ENCODE measurements at regions not wholly inside any gene's neighbourhood (a gene's known extent, or its start where the extent isn't known, plus 50 kb on each side); places are given as distances from the start of the nearest gene placed in this dataset.

GRCh38 chr1:185446131-185446530 lies 129.1 kb upstream of the IVNS1ABP start:
- no peak overlapping the region for H3K9ac ChIP-seq (ENCODE audit: low read depth in 1 of 2, low read length in 2 of 2)
- peaks cover 7 to 23% of the 10 kb centered on the region in 2 donors for H3K4me1 ChIP-seq (ENCODE audit: control insufficient read depth in 1 of 2, insufficient read depth in 2 of 2, low read length in 2 of 2)
- no peaks in the 10 kb centered on the region for H3K9me3 ChIP-seq (ENCODE audit: control insufficient read depth in 1 of 2, low read length in 2 of 2)
- no peaks in the 10 kb centered on the region for H3K36me3 ChIP-seq (ENCODE audit: control insufficient read depth in 1 of 2, insufficient read depth in 2 of 2, low read length in 2 of 2)
- H3K27ac ChIP-seq (ENCODE audit: low read depth, low read length) = no peak overlapping the region
- H3K4me3 ChIP-seq (ENCODE audit: low read depth in 1 of 2, low read length in 2 of 2) = no peak overlapping the region
- H3K27me3 ChIP-seq (ENCODE audit: control insufficient read depth in 1 of 2, insufficient read depth in 2 of 2, low read length in 2 of 2) = no peaks in the 10 kb centered on the region

DNA sequence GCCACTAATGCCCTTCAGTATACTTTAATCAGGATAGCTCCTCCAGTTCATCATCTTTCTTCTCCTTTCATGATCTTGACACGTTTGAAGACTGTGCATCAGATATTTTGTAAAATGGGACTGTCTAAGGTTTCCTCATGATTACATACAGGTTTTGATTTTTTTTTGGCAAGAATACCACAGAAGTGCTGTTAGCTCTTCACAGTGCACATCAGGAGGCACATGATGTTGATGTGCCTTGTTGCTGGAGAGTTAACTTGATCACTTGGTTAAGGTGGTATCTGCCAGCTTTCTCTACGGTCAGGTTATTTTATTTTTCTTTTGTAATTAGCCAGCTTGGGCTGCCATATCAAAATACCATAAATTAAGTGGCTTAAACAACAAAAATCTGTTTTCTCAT lies 128.6 kb upstream of the IVNS1ABP start:
- H3K4me1 ChIP-seq (ENCODE audit: control insufficient read depth in 1 of 2, insufficient read depth in 2 of 2, low read length in 2 of 2) = peaks cover 5 to 20% of the 10 kb centered on the region in 2 donors
- H3K27ac ChIP-seq (ENCODE audit: low read depth, low read length) = no peak overlapping the region
- no peak overlapping the region for H3K4me3 ChIP-seq (ENCODE audit: low read depth in 1 of 2, low read length in 2 of 2)

GRCh38 chr1:185444676-185445075 lies 127.6 kb upstream of the IVNS1ABP start:
- Histone ChIP-seq H3K4me3 (ENCODE audit: low read depth in 1 of 2, low read length in 2 of 2) (no peak overlapping the region), H3K4me1 (ENCODE audit: control insufficient read depth in 1 of 2, insufficient read depth in 2 of 2, low read length in 2 of 2) (peaks cover 2 to 20% of the 10 kb centered on the region in 2 donors), H3K27ac (ENCODE audit: low read depth, low read length) (no peak overlapping the region), H3K9me3 (ENCODE audit: control insufficient read depth in 1 of 2, low read length in 2 of 2) (no peaks in the 10 kb centered on the region), H3K9ac (ENCODE audit: low read depth in 1 of 2, low read length in 2 of 2) (no peak overlapping the region), H3K27me3 (ENCODE audit: control insufficient read depth in 1 of 2, insufficient read depth in 2 of 2, low read length in 2 of 2) (no peaks in the 10 kb centered on the region), H3K36me3 (ENCODE audit: control insufficient read depth in 1 of 2, insufficient read depth in 2 of 2, low read length in 2 of 2) (no peaks in the 10 kb centered on the region)

More for the DNA sequence above, 128.6 kb upstream of the IVNS1ABP start:
- Histone ChIP-seq H3K9ac (ENCODE audit: low read depth in 1 of 2, low read length in 2 of 2) (no peak overlapping the region), H3K36me3 (ENCODE audit: control insufficient read depth in 1 of 2, insufficient read depth in 2 of 2, low read length in 2 of 2) (no peaks in the 10 kb centered on the region), H3K27me3 (ENCODE audit: control insufficient read depth in 1 of 2, insufficient read depth in 2 of 2, low read length in 2 of 2) (no peaks in the 10 kb centered on the region), H3K9me3 (ENCODE audit: control insufficient read depth in 1 of 2, low read length in 2 of 2) (no peaks in the 10 kb centered on the region)

DNA sequence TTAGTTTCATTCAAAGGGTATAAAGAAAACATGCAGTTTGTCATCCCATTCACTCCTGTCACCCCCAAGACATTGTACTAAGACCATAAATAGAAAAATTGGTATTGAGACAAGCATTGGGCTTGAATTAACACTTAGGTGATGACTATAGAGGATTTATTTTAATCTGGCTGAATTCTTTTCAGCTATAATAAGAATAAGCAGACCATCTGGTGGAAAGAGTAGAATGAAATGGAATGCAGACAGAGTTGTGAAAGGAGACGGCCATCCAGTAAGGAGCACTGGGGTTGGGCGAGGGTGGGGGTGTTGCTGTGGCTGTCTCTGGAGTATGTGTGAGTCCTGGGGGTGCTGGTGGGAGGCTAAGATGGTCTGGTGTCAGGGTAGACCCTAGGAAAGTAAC lies 125.0 kb upstream of the IVNS1ABP start:
- Histone ChIP-seq H3K27ac (ENCODE audit: low read depth, low read length) (no peak overlapping the region), H3K36me3 (ENCODE audit: control insufficient read depth in 1 of 2, insufficient read depth in 2 of 2, low read length in 2 of 2) (no peaks in the 10 kb centered on the region), H3K4me1 (ENCODE audit: control insufficient read depth in 1 of 2, insufficient read depth in 2 of 2, low read length in 2 of 2) (peaks cover 2 to 14% of the 10 kb centered on the region in 2 donors), H3K9ac (ENCODE audit: low read depth in 1 of 2, low read length in 2 of 2) (no peak overlapping the region), H3K9me3 (ENCODE audit: control insufficient read depth in 1 of 2, low read length in 2 of 2) (no peaks in the 10 kb centered on the region), H3K27me3 (ENCODE audit: control insufficient read depth in 1 of 2, insufficient read depth in 2 of 2, low read length in 2 of 2) (no peaks in the 10 kb centered on the region), H3K4me3 (ENCODE audit: low read depth in 1 of 2, low read length in 2 of 2) (no peak overlapping the region)

DNA sequence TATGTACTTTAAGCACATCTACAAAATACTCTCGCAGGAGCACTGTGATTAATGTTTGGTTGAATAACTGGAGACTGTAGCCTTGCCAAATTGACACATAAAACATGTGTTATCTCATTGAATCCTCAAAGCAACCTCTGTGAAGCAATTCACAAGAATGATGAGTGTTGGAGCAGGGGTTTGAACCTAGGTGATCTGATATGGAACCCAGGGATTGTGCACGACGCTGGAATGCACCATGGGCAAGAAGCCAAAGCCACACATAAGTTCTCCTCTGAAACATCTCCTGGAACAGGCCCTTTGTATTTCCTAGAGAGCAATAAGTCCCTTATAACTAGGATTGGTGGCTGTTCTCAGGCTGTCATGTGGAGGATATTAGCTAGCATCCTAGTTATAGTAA lies 124.6 kb upstream of the IVNS1ABP start:
- Histone ChIP-seq H3K9ac (ENCODE audit: low read depth in 1 of 2, low read length in 2 of 2) (no peak overlapping the region), H3K27me3 (ENCODE audit: control insufficient read depth in 1 of 2, insufficient read depth in 2 of 2, low read length in 2 of 2) (no peaks in the 10 kb centered on the region), H3K27ac (ENCODE audit: low read depth, low read length) (no peak overlapping the region), H3K36me3 (ENCODE audit: control insufficient read depth in 1 of 2, insufficient read depth in 2 of 2, low read length in 2 of 2) (no peaks in the 10 kb centered on the region), H3K9me3 (ENCODE audit: control insufficient read depth in 1 of 2, low read length in 2 of 2) (no peaks in the 10 kb centered on the region), H3K4me1 (ENCODE audit: control insufficient read depth in 1 of 2, insufficient read depth in 2 of 2, low read length in 2 of 2) (peaks cover 2 to 14% of the 10 kb centered on the region in 2 donors), H3K4me3 (ENCODE audit: low read depth in 1 of 2, low read length in 2 of 2) (no peak overlapping the region)

DNA sequence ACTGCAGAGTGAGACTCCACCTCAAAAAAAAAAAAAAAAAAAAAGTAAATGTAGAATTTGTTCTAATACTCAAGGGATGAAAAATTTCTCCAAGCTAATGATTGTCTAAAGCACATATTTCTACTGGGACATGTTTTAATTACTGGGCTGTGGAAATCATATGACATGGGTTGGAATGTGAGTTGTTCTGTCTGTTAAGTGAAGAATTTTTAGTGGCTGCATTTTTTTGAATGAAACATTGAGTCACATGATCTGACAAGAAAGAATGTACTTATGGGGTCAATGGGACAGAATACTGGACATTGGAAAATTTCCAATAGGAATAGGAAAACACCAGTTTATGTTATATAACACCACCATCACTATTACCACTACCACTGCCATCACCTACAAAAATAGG lies 123.8 kb upstream of the IVNS1ABP start:
- no peak overlapping the region for H3K4me3 ChIP-seq (ENCODE audit: low read depth in 1 of 2, low read length in 2 of 2)
- H3K9ac ChIP-seq (ENCODE audit: low read depth in 1 of 2, low read length in 2 of 2) = no peak overlapping the region
- no peaks in the 10 kb centered on the region for H3K27me3 ChIP-seq (ENCODE audit: control insufficient read depth in 1 of 2, insufficient read depth in 2 of 2, low read length in 2 of 2)
- H3K27ac ChIP-seq (ENCODE audit: low read depth, low read length) = no peak overlapping the region
- no peaks in the 10 kb centered on the region for H3K9me3 ChIP-seq (ENCODE audit: control insufficient read depth in 1 of 2, low read length in 2 of 2)
- no peaks in the 10 kb centered on the region for H3K36me3 ChIP-seq (ENCODE audit: control insufficient read depth in 1 of 2, insufficient read depth in 2 of 2, low read length in 2 of 2)
- H3K4me1 ChIP-seq (ENCODE audit: control insufficient read depth in 1 of 2, insufficient read depth in 2 of 2, low read length in 2 of 2) = peaks cover 2 to 17% of the 10 kb centered on the region in 2 donors

DNA sequence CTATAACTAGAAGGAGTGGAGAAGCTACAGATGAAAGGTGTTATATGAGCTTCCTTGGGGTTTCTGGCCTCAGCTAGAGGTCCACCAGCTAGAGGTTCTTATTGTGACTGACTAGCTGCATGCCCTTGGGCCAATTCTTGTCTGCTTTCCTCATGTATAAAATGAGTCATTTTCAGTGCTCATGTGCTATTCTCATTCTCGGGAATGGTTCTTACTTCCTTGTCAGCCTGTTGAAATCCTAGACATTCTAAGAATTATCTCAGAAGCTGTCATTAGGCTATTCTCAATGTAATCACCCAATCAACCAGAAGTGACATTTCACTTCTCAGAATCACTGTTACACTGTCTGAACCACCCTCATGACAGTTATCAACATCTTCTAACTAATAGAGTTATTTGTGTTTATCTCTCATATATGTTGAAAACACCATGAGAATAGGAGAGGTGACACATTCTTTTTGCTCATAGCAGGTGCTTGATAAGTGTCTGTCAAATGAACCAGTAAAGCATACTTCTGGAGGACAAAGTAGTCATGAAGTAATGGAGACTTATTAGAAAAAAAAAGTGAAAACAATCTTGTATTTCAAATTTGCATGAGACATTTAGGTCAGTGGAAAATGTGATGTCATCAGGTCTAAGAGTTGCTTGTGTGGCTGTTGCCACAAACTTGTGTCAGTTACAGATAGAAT lies 122.8 kb upstream of the IVNS1ABP start:
- no peaks in the 10 kb centered on the region for H3K27me3 ChIP-seq (ENCODE audit: control insufficient read depth in 1 of 2, insufficient read depth in 2 of 2, low read length in 2 of 2)
- H3K36me3 ChIP-seq (ENCODE audit: control insufficient read depth in 1 of 2, insufficient read depth in 2 of 2, low read length in 2 of 2) = no peaks in the 10 kb centered on the region
- no peaks in the 10 kb centered on the region for H3K9me3 ChIP-seq (ENCODE audit: control insufficient read depth in 1 of 2, low read length in 2 of 2)
- peak overlapping the region; percentile 3 for H3K27ac ChIP-seq (ENCODE audit: low read depth, low read length)
- H3K4me1 ChIP-seq (ENCODE audit: control insufficient read depth in 1 of 2, insufficient read depth in 2 of 2, low read length in 2 of 2) = peaks cover 2 to 20% of the 10 kb centered on the region in 2 donors
- no peak overlapping the region for H3K9ac ChIP-seq (ENCODE audit: low read depth in 1 of 2, low read length in 2 of 2)
- no peak overlapping the region for H3K4me3 ChIP-seq (ENCODE audit: low read depth in 1 of 2, low read length in 2 of 2)

DNA sequence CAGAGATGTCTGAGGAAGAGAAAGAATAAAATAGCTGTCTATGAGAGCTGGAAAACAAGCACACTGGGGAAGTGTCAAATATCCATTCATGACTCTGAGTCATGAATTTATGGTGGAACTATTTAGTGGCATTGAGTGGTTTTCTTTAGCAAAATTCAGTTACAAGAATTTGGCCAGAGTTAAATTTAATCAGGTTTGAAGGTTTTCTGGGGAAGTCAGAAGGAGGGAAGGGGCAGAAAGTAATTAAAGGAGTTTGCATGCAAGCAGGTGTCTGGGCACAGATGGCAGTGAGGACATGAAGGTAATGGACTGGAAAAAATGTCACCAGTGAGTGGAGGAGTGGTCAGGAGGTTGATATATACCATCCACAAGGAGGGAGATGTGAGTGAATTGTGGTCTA lies 121.9 kb upstream of the IVNS1ABP start:
- no peak overlapping the region for H3K27ac ChIP-seq (ENCODE audit: low read depth, low read length)
- no peaks in the 10 kb centered on the region for H3K27me3 ChIP-seq (ENCODE audit: control insufficient read depth in 1 of 2, insufficient read depth in 2 of 2, low read length in 2 of 2)
- no peaks in the 10 kb centered on the region for H3K36me3 ChIP-seq (ENCODE audit: control insufficient read depth in 1 of 2, insufficient read depth in 2 of 2, low read length in 2 of 2)
- no peaks in the 10 kb centered on the region for H3K9me3 ChIP-seq (ENCODE audit: control insufficient read depth in 1 of 2, low read length in 2 of 2)
- H3K9ac ChIP-seq (ENCODE audit: low read depth in 1 of 2, low read length in 2 of 2) = no peak overlapping the region
- peaks cover 2 to 20% of the 10 kb centered on the region in 2 donors for H3K4me1 ChIP-seq (ENCODE audit: control insufficient read depth in 1 of 2, insufficient read depth in 2 of 2, low read length in 2 of 2)
- no peak overlapping the region for H3K4me3 ChIP-seq (ENCODE audit: low read depth in 1 of 2, low read length in 2 of 2)

GRCh38 chr1:185435696-185436379 lies 118.8 kb upstream of the IVNS1ABP start:
- Histone ChIP-seq H3K4me1 (ENCODE audit: control insufficient read depth in 1 of 2, insufficient read depth in 2 of 2, low read length in 2 of 2) (peaks cover 0 to 20% of the 10 kb centered on the region in 2 donors), H3K36me3 (ENCODE audit: control insufficient read depth in 1 of 2, insufficient read depth in 2 of 2, low read length in 2 of 2) (no peaks in the 10 kb centered on the region), H3K9ac (ENCODE audit: low read depth in 1 of 2, low read length in 2 of 2) (no peak overlapping the region), H3K9me3 (ENCODE audit: control insufficient read depth in 1 of 2, low read length in 2 of 2) (no peaks in the 10 kb centered on the region), H3K4me3 (ENCODE audit: low read depth in 1 of 2, low read length in 2 of 2) (no peak overlapping the region), H3K27ac (ENCODE audit: low read depth, low read length) (no peak overlapping the region), H3K27me3 (ENCODE audit: control insufficient read depth in 1 of 2, insufficient read depth in 2 of 2, low read length in 2 of 2) (no peaks in the 10 kb centered on the region)

DNA sequence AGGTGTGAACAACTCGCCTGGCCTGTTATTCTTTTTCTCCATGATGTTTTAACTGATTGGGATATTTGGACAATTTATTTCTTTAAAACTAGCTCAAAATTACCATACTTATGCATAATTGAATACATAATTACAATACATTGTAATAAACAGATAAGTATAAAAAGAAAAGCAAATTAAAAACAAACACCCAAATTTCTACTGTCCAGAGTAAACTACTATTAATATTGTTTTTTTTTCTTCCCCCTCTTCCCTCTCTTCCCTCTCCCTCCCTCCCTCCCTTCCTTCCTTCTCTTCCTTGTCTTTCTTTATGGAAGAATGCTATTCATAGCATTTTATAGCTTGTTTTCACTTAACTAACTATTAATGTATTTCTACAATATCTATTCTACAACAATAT lies 117.7 kb upstream of the IVNS1ABP start:
- peaks cover 0 to 12% of the 10 kb centered on the region in 2 donors for H3K4me1 ChIP-seq (ENCODE audit: control insufficient read depth in 1 of 2, insufficient read depth in 2 of 2, low read length in 2 of 2)

More for the DNA sequence above, 117.7 kb upstream of the IVNS1ABP start:
- H3K27me3 ChIP-seq (ENCODE audit: control insufficient read depth in 1 of 2, insufficient read depth in 2 of 2, low read length in 2 of 2) = no peaks in the 10 kb centered on the region
- no peak overlapping the region for H3K9ac ChIP-seq (ENCODE audit: low read depth in 1 of 2, low read length in 2 of 2)
- no peaks in the 10 kb centered on the region for H3K36me3 ChIP-seq (ENCODE audit: control insufficient read depth in 1 of 2, insufficient read depth in 2 of 2, low read length in 2 of 2)
- no peak overlapping the region for H3K27ac ChIP-seq (ENCODE audit: low read depth, low read length)
- peaks cover 0 to under 1% of the 10 kb centered on the region in 2 donors for H3K9me3 ChIP-seq (ENCODE audit: control insufficient read depth in 1 of 2, low read length in 2 of 2)
- no peak overlapping the region for H3K4me3 ChIP-seq (ENCODE audit: low read depth in 1 of 2, low read length in 2 of 2)
